Astrocyte (in vitro differentiated cells and primary cell): ENCODE measurements at regions not wholly inside any gene's neighbourhood (a gene's known extent, or its start where the extent isn't known, plus 50 kb on each side); places are given as distances from the start of the nearest gene placed in this dataset.

ENCODE experiments used
- CTCF ChIP-seq: IDR thresholded peaks from 2 replicates; pipeline ENCODE4 v1.5.1; 2011; ENCODE audit warnings: low read depth, mild to moderate bottlenecking, inconsistent platforms, low read length, moderate library complexity; ENCODE audit not compliant: insufficient read depth
- EZH2 ChIP-seq: IDR thresholded peaks from 2 replicates; pipeline ENCODE4 v1.6.1; 2012; ENCODE audit warnings: mild to moderate bottlenecking, low read length, inconsistent platforms; ENCODE audit not compliant: insufficient read depth

DNA sequence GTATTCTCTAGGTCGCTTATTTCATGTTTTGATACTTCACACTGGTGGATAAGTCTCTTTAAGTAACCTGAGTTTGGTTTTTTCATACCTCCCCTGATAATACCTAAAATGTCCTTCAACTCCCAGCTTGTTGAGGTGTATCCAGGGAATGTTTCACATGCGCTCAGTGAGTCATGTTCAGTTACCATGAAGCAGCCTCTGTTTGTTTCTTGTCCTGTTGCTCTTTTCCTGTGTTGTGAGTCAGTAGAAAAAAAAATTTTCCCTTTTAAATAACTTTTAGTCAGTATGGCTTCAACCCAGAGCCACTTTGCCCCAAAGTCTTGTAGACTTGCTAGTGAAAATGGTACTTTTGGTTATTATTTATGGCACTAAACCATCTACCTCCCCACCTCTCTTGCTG is 278.4 kb upstream of the ZPLD1 start:
- TF ChIP-seq CTCF = no peak
- TF ChIP-seq EZH2 = no peak
